ENCODE measurements at regions not wholly inside any gene's neighbourhood (a gene's known extent, or its start where the extent isn't known, plus 50 kb on each side); places are given as distances from the start of the nearest gene placed in this dataset.

GRCh38 chr14:54206516-54206915, 190.3 kb upstream of the CDKN3 start:
- Histone ChIP-seq H3K9ac (no peak overlapping the region), H3K36me3 (replicated peaks in 1 of 2; ENCODE audit: control insufficient read depth in 1 of 2, insufficient read depth in 2 of 2, low read length in 1 of 2) (no peaks in the 10 kb centered on the region), H3K4me3 (ENCODE audit: low read depth in 2 of 2, low read length in 1 of 2) (no peak overlapping the region), H3K79me2 (ENCODE audit: insufficient read depth) (no peaks in the 10 kb centered on the region), H3K27ac (ENCODE audit: low read depth in 2 of 2, low read length in 1 of 2) (no peak overlapping the region), H3F3A (replicated peaks; ENCODE audit: insufficient read depth) (peaks cover 3% of the 10 kb centered on the region), H3K4me1 (ENCODE audit: control insufficient read depth in 1 of 2, insufficient read depth in 2 of 2, low read depth in 1 of 2, low read length in 1 of 2) (peaks cover 0 to 7% of the 10 kb centered on the region in 2 experiments; a peak in 1 of 4 replicates), H3K9me2 (no peaks in the 10 kb centered on the region), H4K20me1 (ENCODE audit: insufficient read depth) (no peaks in the 10 kb centered on the region), H3K4me2 (no peak overlapping the region), H3K27me3 (ENCODE audit: insufficient read depth) (no peaks in the 10 kb centered on the region), H3K9me3 (no peaks in the 10 kb centered on the region), H2AFZ (ENCODE audit: low read depth) (no peak overlapping the region)
- POLR2A ChIA-PET, result no interaction called here
- CTCF ChIA-PET, result no interaction called here
- TF ChIP-seq PBX3 (IDR thresholded peaks at IDR 0.05), result no peak
- TF ChIP-seq SIN3A (IDR thresholded peaks at IDR 0.05; ENCODE audit: borderline replicate concordance, low read depth, low read length), result no peak
- no peak for TF ChIP-seq RCOR1 (IDR thresholded peaks at IDR 0.05; ENCODE audit: low read length)
- no peak for TF ChIP-seq NFIC (IDR thresholded peaks at IDR 0.05; ENCODE audit: borderline replicate concordance)
- TF ChIP-seq, protein P1, sequence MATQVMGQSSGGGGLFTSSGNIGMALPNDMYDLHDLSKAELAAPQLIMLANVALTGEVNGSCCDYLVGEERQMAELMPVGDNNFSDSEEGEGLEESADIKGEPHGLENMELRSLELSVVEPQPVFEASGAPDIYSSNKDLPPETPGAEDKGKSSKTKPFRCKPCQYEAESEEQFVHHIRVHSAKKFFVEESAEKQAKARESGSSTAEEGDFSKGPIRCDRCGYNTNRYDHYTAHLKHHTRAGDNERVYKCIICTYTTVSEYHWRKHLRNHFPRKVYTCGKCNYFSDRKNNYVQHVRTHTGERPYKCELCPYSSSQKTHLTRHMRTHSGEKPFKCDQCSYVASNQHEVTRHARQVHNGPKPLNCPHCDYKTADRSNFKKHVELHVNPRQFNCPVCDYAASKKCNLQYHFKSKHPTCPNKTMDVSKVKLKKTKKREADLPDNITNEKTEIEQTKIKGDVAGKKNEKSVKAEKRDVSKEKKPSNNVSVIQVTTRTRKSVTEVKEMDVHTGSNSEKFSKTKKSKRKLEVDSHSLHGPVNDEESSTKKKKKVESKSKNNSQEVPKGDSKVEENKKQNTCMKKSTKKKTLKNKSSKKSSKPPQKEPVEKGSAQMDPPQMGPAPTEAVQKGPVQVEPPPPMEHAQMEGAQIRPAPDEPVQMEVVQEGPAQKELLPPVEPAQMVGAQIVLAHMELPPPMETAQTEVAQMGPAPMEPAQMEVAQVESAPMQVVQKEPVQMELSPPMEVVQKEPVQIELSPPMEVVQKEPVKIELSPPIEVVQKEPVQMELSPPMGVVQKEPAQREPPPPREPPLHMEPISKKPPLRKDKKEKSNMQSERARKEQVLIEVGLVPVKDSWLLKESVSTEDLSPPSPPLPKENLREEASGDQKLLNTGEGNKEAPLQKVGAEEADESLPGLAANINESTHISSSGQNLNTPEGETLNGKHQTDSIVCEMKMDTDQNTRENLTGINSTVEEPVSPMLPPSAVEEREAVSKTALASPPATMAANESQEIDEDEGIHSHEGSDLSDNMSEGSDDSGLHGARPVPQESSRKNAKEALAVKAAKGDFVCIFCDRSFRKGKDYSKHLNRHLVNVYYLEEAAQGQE (IDR thresholded peaks at IDR 0.05; ENCODE audit: low read depth, low read length), result no peak
- no peak for TF ChIP-seq MXI1 (IDR thresholded peaks at IDR 0.05; ENCODE audit: low read depth, low read length)
- TF ChIP-seq FOSL2 (IDR thresholded peaks at IDR 0.05; ENCODE audit: borderline replicate concordance, low read depth), result no peak
- no peak for TF ChIP-seq RAD21 (IDR thresholded peaks at IDR 0.05; ENCODE audit: low read length)
- TF ChIP-seq TAF1 (IDR thresholded peaks at IDR 0.05; ENCODE audit: borderline replicate concordance, low read depth, low read length), result no peak
- no peak for TF ChIP-seq GATA2 (CRISPR knock-in tag; IDR thresholded peaks at IDR 0.05)
- TF ChIP-seq, protein P2, sequence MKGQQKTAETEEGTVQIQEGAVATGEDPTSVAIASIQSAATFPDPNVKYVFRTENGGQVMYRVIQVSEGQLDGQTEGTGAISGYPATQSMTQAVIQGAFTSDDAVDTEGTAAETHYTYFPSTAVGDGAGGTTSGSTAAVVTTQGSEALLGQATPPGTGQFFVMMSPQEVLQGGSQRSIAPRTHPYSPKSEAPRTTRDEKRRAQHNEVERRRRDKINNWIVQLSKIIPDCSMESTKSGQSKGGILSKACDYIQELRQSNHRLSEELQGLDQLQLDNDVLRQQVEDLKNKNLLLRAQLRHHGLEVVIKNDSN (IDR thresholded peaks at IDR 0.05; ENCODE audit: borderline replicate concordance, low read depth), result no peak
- TF ChIP-seq SMC3 (IDR thresholded peaks at IDR 0.05; ENCODE audit: low read depth, low read length), result no peak
- TF ChIP-seq CTCF (IDR thresholded peaks at IDR 0.05), result no peak
- TF ChIP-seq TEAD4 (IDR thresholded peaks at IDR 0.05; ENCODE audit: borderline replicate concordance, insufficient read depth), result no peak
- no peak for TF ChIP-seq GABPA (IDR thresholded peaks at IDR 0.05; ENCODE audit: low read depth)
- TF ChIP-seq TCF12 (IDR thresholded peaks at IDR 0.05), result no peak
- TF ChIP-seq USF2 (IDR thresholded peaks at IDR 0.05; ENCODE audit: borderline replicate concordance, low read depth, low read length), result no peak
- no peak for TF ChIP-seq RXRA (IDR thresholded peaks at IDR 0.05; ENCODE audit: borderline replicate concordance, low read depth)
- WGBS (ENCODE audit: low lambda C conversion rate), result 11% methylated on average over 1 of the region's 1 CpG
- DNase-seq, result no peak

Data from SK-N-SH (cell line).